Panc1 (cell line): ENCODE measurements at regions not wholly inside any gene's neighbourhood (a gene's known extent, or its start where the extent isn't known, plus 50 kb on each side); places are given as distances from the start of the nearest gene placed in this dataset.

Source experiments
- ATAC-seq: fragments of 200-7000 bp; cut with Tn5 transposase; 2 replicates; pipeline ENCODE4 v1.9.1; 2020; ENCODE audit warnings: mild to moderate bottlenecking, moderate library complexity
- BruUV-seq: library from RNA; stranded (reverse); fragments of 400-500 nt; replicated peaks from 2 replicates; lab custom pipeline; 2021; lab: Mats Ljungman, UMichigan
- CTCF ChIA-PET: fragments of 300-600 bp; sonication (Branson Sonifier 250); formaldehyde crosslinking; loops from one replicate; lab custom pipeline; 2022; ENCODE audit warnings: antibody characterized with exemption; lab: Charles Lee
- POLR2A ChIA-PET: fragments of 300-600 bp; sonication (Branson Sonifier 250); formaldehyde crosslinking; loops from one replicate; lab custom pipeline; 2022; ENCODE audit warnings: antibody characterized with exemption; lab: Charles Lee
- DNase-seq: peaks from one replicate; pipeline ENCODE4 v3.0.0-alpha.2; 2010; ENCODE audit warnings: low read depth, low spot score
- H3K27ac ChIP-seq: 2 replicates; pipeline ENCODE4 v1.5.1; 2011; ENCODE audit warnings: mild to moderate bottlenecking, low read length, inconsistent platforms
- H3K27me3 ChIP-seq: fragments of 200-500 bp; sonication (Bioruptor generic); 2 replicates; pipeline ENCODE4 v1.6.0; 2014; ENCODE audit warnings: low read length, inconsistent platforms; ENCODE audit not compliant: control insufficient read depth, insufficient read depth
- H3K36me3 ChIP-seq: fragments of 200-500 bp; sonication (Bioruptor generic); 2 replicates; pipeline ENCODE4 v1.5.1; 2014; ENCODE audit warnings: inconsistent platforms, mild to moderate bottlenecking, low read length, moderate library complexity; ENCODE audit not compliant: control insufficient read depth, insufficient read depth
- H3K4me1 ChIP-seq: 2 replicates; pipeline ENCODE4 v1.5.1; 2011; ENCODE audit warnings: inconsistent platforms, mild to moderate bottlenecking, low read length, moderate library complexity; ENCODE audit not compliant: control insufficient read depth, insufficient read depth
- H3K4me3 ChIP-seq, 2 experiments: 2 replicates each; pipeline ENCODE4 v1.5.1; 2011 to 2012; ENCODE audit warnings: low read depth in 2 of 2, low read length in 2 of 2, mild to moderate bottlenecking in 2 of 2, inconsistent platforms in 1 of 2, moderate library complexity in 1 of 2
- H3K9me3 ChIP-seq: fragments of 200-500 bp; sonication (Bioruptor generic); 2 replicates; pipeline ENCODE4 v1.5.1; 2014; ENCODE audit warnings: low read depth, mild to moderate bottlenecking, inconsistent platforms, low read length, moderate library complexity; ENCODE audit not compliant: control insufficient read depth, insufficient read depth
- POLR2AphosphoS5 ChIP-seq: IDR thresholded peaks from 2 replicates; pipeline ENCODE4 v1.6.1; 2012; ENCODE audit warnings: mild to moderate bottlenecking, low read depth, low read length, moderate library complexity
- SIN3A ChIP-seq: IDR thresholded peaks from 2 replicates; pipeline ENCODE4 v1.6.1; 2012; ENCODE audit warnings: low read depth, mild to moderate bottlenecking, low read length, moderate library complexity, borderline replicate concordance; ENCODE audit not compliant: insufficient read depth
- TCF7L2 ChIP-seq: IDR thresholded peaks from 2 replicates; pipeline ENCODE4 v1.6.1; 2011; ENCODE audit warnings: mild to moderate bottlenecking, low read depth, low read length, inconsistent platforms
- in situ Hi-C: cut with HindIII; loops from 2 replicates; pipeline ENCODE4 v1.10.0; 2016; ENCODE audit warnings: low sequenced_read_pairs, low pct_unique_long_range_greater_than_20kb
- intact Hi-C: fragments of 100-400 bp; cut with micrococcal nuclease; formaldehyde crosslinking; loops from one replicate; pipeline ENCODE4 v1.10.0; 2022; ENCODE audit not compliant: unreplicated experiment
- TF ChIP-seq, protein P1 (sequence below), 2 experiments: IDR thresholded peaks; 2 replicates each; pipeline ENCODE4 v1.6.1; 2011 to 2012; ENCODE audit warnings: low read depth in 2 of 2, control low read depth in 1 of 2, low read length in 1 of 2, mild to moderate bottlenecking in 1 of 2, moderate library complexity in 1 of 2; ENCODE audit not compliant: insufficient read depth in 1 of 2
- TF ChIP-seq, protein P2 (sequence below): fragments of 450-650 bp; IDR thresholded peaks from 2 replicates; pipeline ENCODE4 v1.5.1; 2017; ENCODE audit warnings: mild to moderate bottlenecking

DNA sequence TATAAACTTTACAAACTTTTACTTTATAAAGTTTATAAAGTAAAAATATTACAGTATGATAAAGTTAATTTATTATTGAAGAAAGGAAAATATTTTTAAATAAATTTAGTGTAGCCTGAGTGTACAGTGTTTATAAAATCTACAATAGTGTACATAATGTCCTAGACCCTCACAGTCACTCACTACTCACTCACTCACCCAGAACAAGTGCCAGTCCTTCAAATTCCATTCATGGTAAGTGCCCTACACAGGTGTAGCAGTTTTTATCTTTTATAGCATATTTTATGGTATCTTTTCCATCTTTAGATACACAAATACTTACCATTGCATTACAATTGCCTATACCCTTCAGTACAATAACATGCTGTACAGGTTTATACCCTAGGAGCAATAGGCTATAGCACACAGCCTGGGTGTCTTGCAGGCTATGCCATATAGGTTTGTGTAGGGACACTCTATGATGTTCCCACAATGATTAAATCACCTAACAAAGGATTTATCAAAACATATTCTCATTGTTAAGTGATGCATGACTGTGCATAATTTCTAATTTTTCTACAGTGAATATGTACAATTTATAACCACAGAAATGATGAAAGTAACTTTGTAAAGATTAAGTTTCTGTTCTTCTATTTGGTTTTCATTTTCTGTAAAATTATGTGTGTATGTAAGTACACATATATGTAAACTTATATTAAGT lies 98.0 kb downstream of the SPRY2 start:
- in situ Hi-C loops = no loop called here
- no peak overlapping the region for H3K4me3 ChIP-seq
- no peak for TF ChIP-seq SIN3A
- no peaks in the 10 kb centered on the region for H3K27me3 ChIP-seq
- ChIA-PET POLR2A (no interaction called here), CTCF (no interaction called here)
- no peak for DNase-seq
- BruUV-seq = no TSS peak
- H3K4me1 ChIP-seq = no peaks in the 10 kb centered on the region
- ATAC-seq = no peak
- no peaks in the 10 kb centered on the region for H3K9me3 ChIP-seq
- intact Hi-C loops = no loop called here
- no peaks in the 10 kb centered on the region for H3K36me3 ChIP-seq
- H3K27ac ChIP-seq = no peak overlapping the region

DNA sequence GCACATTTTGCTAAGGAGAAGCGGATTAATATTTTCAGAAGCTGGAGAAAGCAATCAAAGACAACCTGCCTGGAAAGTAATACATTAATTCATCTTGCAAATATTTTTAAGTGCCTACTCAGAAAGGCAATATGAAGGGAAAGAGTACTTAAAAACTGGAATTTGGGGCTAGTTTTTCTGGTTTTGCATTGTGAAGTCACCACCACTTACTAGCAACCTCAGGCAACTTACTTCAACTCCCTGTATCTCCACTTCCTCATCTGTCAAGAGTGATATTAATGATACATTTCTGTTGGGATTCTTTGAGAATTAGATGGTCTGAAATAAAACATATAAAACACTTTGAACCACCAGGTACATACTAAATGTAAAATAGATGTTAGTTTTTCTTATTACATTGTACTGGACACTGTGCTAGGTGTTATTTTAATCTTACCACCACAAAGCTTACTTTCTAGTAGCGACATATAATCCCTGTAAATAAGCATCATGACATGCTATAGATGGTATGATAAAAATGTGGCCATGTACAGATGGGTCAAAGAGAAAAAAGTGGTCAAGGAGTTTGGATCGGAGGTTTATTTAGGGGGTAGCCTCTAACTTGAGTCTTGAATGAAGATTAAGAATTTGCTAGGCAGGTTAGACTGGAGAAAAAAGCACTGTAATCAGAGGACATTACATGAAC lies 101.2 kb downstream of the SPRY2 start:
- intact Hi-C loops (no loop called here), in situ Hi-C loops (no loop called here)
- peaks cover 7% of the 10 kb centered on the region for H3K4me1 ChIP-seq
- no peak overlapping the region for H3K27ac ChIP-seq
- ChIA-PET POLR2A (no interaction called here), CTCF (no interaction called here)
- H3K4me3 ChIP-seq = no peak overlapping the region
- no peaks in the 10 kb centered on the region for H3K36me3 ChIP-seq
- no peak for DNase-seq
- BruUV-seq = no TSS peak
- no peaks in the 10 kb centered on the region for H3K27me3 ChIP-seq
- TF ChIP-seq TCF7L2 = no peak
- TF ChIP-seq POLR2AphosphoS5 = no peak
- TF ChIP-seq, protein P1, sequence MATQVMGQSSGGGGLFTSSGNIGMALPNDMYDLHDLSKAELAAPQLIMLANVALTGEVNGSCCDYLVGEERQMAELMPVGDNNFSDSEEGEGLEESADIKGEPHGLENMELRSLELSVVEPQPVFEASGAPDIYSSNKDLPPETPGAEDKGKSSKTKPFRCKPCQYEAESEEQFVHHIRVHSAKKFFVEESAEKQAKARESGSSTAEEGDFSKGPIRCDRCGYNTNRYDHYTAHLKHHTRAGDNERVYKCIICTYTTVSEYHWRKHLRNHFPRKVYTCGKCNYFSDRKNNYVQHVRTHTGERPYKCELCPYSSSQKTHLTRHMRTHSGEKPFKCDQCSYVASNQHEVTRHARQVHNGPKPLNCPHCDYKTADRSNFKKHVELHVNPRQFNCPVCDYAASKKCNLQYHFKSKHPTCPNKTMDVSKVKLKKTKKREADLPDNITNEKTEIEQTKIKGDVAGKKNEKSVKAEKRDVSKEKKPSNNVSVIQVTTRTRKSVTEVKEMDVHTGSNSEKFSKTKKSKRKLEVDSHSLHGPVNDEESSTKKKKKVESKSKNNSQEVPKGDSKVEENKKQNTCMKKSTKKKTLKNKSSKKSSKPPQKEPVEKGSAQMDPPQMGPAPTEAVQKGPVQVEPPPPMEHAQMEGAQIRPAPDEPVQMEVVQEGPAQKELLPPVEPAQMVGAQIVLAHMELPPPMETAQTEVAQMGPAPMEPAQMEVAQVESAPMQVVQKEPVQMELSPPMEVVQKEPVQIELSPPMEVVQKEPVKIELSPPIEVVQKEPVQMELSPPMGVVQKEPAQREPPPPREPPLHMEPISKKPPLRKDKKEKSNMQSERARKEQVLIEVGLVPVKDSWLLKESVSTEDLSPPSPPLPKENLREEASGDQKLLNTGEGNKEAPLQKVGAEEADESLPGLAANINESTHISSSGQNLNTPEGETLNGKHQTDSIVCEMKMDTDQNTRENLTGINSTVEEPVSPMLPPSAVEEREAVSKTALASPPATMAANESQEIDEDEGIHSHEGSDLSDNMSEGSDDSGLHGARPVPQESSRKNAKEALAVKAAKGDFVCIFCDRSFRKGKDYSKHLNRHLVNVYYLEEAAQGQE (IDR thresholded peaks at IDR 0.05; ENCODE audit: insufficient read depth in 1 of 2, low read depth in 2 of 2, low read length in 1 of 2) = no peak
- no peak for TF ChIP-seq SIN3A
- TF ChIP-seq, protein P2, sequence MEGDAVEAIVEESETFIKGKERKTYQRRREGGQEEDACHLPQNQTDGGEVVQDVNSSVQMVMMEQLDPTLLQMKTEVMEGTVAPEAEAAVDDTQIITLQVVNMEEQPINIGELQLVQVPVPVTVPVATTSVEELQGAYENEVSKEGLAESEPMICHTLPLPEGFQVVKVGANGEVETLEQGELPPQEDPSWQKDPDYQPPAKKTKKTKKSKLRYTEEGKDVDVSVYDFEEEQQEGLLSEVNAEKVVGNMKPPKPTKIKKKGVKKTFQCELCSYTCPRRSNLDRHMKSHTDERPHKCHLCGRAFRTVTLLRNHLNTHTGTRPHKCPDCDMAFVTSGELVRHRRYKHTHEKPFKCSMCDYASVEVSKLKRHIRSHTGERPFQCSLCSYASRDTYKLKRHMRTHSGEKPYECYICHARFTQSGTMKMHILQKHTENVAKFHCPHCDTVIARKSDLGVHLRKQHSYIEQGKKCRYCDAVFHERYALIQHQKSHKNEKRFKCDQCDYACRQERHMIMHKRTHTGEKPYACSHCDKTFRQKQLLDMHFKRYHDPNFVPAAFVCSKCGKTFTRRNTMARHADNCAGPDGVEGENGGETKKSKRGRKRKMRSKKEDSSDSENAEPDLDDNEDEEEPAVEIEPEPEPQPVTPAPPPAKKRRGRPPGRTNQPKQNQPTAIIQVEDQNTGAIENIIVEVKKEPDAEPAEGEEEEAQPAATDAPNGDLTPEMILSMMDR = no peak
- no peaks in the 10 kb centered on the region for H3K9me3 ChIP-seq
- no peak for ATAC-seq

DNA sequence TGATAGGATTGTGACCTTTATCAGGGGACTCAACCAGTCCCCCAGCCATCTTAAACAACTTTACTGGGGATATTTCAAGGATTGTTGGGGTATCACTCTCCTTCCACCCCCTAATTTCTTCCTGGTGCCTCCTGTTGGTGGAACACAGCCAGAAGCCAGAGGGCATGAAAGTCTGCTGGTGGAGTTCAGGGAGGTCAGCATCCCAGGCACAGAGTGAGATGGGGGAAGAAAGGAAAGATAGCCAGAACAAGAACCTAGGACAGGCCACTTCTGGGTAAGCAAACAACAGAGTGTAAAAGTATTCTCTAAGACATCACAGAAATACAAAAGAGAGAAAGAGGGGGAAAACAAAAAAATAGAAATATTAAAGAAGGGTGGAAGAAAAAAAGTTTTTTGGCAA lies 101.8 kb downstream of the SPRY2 start:
- no TSS peak for BruUV-seq
- ATAC-seq (no peak), DNase-seq (no peak)
- in situ Hi-C loops = no loop called here
- H3K9me3 ChIP-seq = no peaks in the 10 kb centered on the region
- intact Hi-C loops = no loop called here
- ChIA-PET CTCF (no interaction called here), POLR2A (no interaction called here)
- TF ChIP-seq POLR2AphosphoS5 (no peak), SIN3A (no peak), TCF7L2 (no peak)
- TF ChIP-seq, protein P1 (IDR thresholded peaks at IDR 0.05; ENCODE audit: insufficient read depth in 1 of 2, low read depth in 2 of 2, low read length in 1 of 2) = no peak
- TF ChIP-seq, protein P2 = no peak
- H3K4me1 ChIP-seq = peaks cover 7% of the 10 kb centered on the region
- H3K27ac ChIP-seq = no peak overlapping the region
- H3K4me3 ChIP-seq = no peak overlapping the region
- H3K36me3 ChIP-seq = no peaks in the 10 kb centered on the region
- no peaks in the 10 kb centered on the region for H3K27me3 ChIP-seq
